GM23248 (cell line): ENCODE measurements at regions not wholly inside any gene's neighbourhood (a gene's known extent, or its start where the extent isn't known, plus 50 kb on each side); places are given as distances from the start of the nearest gene placed in this dataset.

Experiments used
- EZH2 ChIP-seq: fragments of 200-600 bp; sonication (generic); IDR thresholded peaks from 2 replicates; pipeline ENCODE4 v1.6.1; 2018; ENCODE audit warnings: antibody characterized with exemption, mild to moderate bottlenecking; ENCODE audit not compliant: insufficient read depth, poor library complexity, severe bottlenecking
- EZH2phosphoT487 ChIP-seq: fragments of 200-600 bp; sonication (generic); IDR thresholded peaks from 2 replicates; pipeline ENCODE4 v1.6.1; 2018; ENCODE audit warnings: antibody characterized with exemption, moderate library complexity, mild to moderate bottlenecking, low read depth; ENCODE audit not compliant: insufficient read depth

DNA sequence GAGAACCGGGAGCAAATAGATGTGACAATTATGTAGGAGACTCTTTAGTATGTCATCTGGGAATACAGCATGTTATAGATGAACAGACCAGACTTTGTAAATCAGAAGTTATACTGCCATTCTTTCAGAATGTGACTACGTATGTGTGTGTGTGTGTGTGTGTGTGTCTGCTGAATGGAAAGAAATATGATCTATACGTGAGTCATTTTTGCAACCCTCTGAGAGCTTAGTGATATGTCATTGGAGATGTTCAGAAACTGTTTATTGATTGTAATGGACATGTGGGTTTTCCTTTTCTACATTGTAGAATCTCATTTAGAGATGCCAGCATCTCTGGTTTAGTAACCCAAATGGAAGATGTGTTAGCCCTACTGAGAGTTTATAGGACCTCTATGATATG is 731.5 kb downstream of the TLE1 start:
- TF ChIP-seq EZH2 (no peak), EZH2phosphoT487 (no peak)
